MM.1S (cell line): ENCODE measurements at regions not wholly inside any gene's neighbourhood (a gene's known extent, or its start where the extent isn't known, plus 50 kb on each side); places are given as distances from the start of the nearest gene placed in this dataset.

Experiments used
- DNase-seq: peaks from one replicate; pipeline ENCODE4 v3.0.0-alpha.2; 2015
- H2AFZ ChIP-seq: fragments of 300-600 bp; sonication (generic); 2 replicates; pipeline ENCODE4 v1.6.0; 2016; ENCODE audit warnings: antibody characterized with exemption, low read length
- H3F3A ChIP-seq: fragments of 300-600 bp; sonication (generic); 2 replicates; pipeline ENCODE4 v1.6.1; 2016; ENCODE audit warnings: mild to moderate bottlenecking, antibody characterized with exemption, low read length, moderate library complexity, mixed read lengths; ENCODE audit not compliant: insufficient read depth
- H3K27ac ChIP-seq: fragments of 300-600 bp; sonication (generic); 2 replicates; pipeline ENCODE4 v1.5.1; 2016; ENCODE audit warnings: mild to moderate bottlenecking, low read length
- H3K27me3 ChIP-seq: fragments of 300-600 bp; sonication (generic); replicated peaks from 2 replicates; pipeline ENCODE4 v1.6.0; 2016; ENCODE audit warnings: low read length; ENCODE audit not compliant: insufficient read depth
- H3K36me3 ChIP-seq: fragments of 300-600 bp; sonication (generic); replicated peaks from 2 replicates; pipeline ENCODE4 v1.6.1; 2016; ENCODE audit warnings: mild to moderate bottlenecking, low read length, mixed read lengths; ENCODE audit not compliant: insufficient read depth
- H3K4me1 ChIP-seq: fragments of 300-600 bp; sonication (generic); 2 replicates; pipeline ENCODE4 v1.6.1; 2016; ENCODE audit warnings: low read length, mixed read lengths
- H3K4me2 ChIP-seq: fragments of 300-600 bp; sonication (generic); 2 replicates; pipeline ENCODE4 v1.6.0; 2016; ENCODE audit warnings: low read depth, low read length
- H3K4me3 ChIP-seq: fragments of 300-600 bp; sonication (generic); 2 replicates; pipeline ENCODE4 v1.5.1; 2016; ENCODE audit warnings: low read length, mixed read lengths
- H3K79me2 ChIP-seq: fragments of 300-600 bp; sonication (generic); 2 replicates; pipeline ENCODE4 v1.6.1; 2016; ENCODE audit warnings: mixed run types, low read length, mixed read lengths
- H3K9ac ChIP-seq: fragments of 300-600 bp; sonication (generic); 2 replicates; pipeline ENCODE4 v1.6.1; 2016; ENCODE audit warnings: low read length, mixed read lengths
- H3K9me2 ChIP-seq: fragments of 300-600 bp; sonication (generic); replicated peaks from 2 replicates; pipeline ENCODE4 v1.6.1; 2016; ENCODE audit warnings: mild to moderate bottlenecking, low read length, mixed read lengths; ENCODE audit not compliant: insufficient read depth
- H3K9me3 ChIP-seq: fragments of 300-600 bp; sonication (generic); replicated peaks from 2 replicates; pipeline ENCODE4 v1.6.1; 2016; ENCODE audit warnings: mild to moderate bottlenecking, low read length, mixed read lengths; ENCODE audit not compliant: insufficient read depth
- H4K20me1 ChIP-seq: fragments of 300-600 bp; sonication (generic); 2 replicates; pipeline ENCODE4 v1.6.1; 2016; ENCODE audit warnings: mild to moderate bottlenecking, low read length, moderate library complexity, mixed read lengths; ENCODE audit not compliant: insufficient read depth
- EZH2 ChIP-seq: fragments of 300-600 bp; sonication (generic); optimal IDR thresholded peaks from 2 replicates; pipeline ENCODE3; 2017; ENCODE audit warnings: low read depth, mild to moderate bottlenecking, antibody characterized with exemption, low read length, mixed read lengths
- EZH2phosphoT487 ChIP-seq: fragments of 300-600 bp; sonication (generic); IDR thresholded peaks from 2 replicates; pipeline ENCODE4 v1.6.1; 2018; ENCODE audit warnings: antibody characterized with exemption, low read length
- TF ChIP-seq, protein P1 (sequence below): fragments of 300-600 bp; sonication (generic); IDR thresholded peaks from 2 replicates; pipeline ENCODE4 v1.5.1; 2016; ENCODE audit warnings: antibody characterized with exemption, low read length, mixed read lengths

- Histone ChIP-seq H3K9ac (no peak overlapping the region), H2AFZ (no peak overlapping the region), H3K36me3 (no peaks in the 10 kb centered on the region), H3K4me3 (no peak overlapping the region), H3F3A (no peaks in the 10 kb centered on the region), H3K27me3 (no peaks in the 10 kb centered on the region), H4K20me1 (no peaks in the 10 kb centered on the region), H3K9me3 (no peaks in the 10 kb centered on the region), H3K9me2 (no peaks in the 10 kb centered on the region), H3K79me2 (no peaks in the 10 kb centered on the region), H3K4me1 (no peaks in the 10 kb centered on the region), H3K27ac (no peak overlapping the region), H3K4me2 (no peak overlapping the region)
- TF ChIP-seq, protein P1, sequence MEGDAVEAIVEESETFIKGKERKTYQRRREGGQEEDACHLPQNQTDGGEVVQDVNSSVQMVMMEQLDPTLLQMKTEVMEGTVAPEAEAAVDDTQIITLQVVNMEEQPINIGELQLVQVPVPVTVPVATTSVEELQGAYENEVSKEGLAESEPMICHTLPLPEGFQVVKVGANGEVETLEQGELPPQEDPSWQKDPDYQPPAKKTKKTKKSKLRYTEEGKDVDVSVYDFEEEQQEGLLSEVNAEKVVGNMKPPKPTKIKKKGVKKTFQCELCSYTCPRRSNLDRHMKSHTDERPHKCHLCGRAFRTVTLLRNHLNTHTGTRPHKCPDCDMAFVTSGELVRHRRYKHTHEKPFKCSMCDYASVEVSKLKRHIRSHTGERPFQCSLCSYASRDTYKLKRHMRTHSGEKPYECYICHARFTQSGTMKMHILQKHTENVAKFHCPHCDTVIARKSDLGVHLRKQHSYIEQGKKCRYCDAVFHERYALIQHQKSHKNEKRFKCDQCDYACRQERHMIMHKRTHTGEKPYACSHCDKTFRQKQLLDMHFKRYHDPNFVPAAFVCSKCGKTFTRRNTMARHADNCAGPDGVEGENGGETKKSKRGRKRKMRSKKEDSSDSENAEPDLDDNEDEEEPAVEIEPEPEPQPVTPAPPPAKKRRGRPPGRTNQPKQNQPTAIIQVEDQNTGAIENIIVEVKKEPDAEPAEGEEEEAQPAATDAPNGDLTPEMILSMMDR: no peak
- TF ChIP-seq EZH2: no peak
- DNase-seq: no peak
These were observed 407.4 kb downstream of the DMAC1 start for GRCh38 chr9:7392148-7392547.

- Histone ChIP-seq H3K4me2 (no peak overlapping the region), H3K4me1 (no peaks in the 10 kb centered on the region), H3K9me2 (no peaks in the 10 kb centered on the region), H3K4me3 (no peak overlapping the region), H3K27ac (no peak overlapping the region), H2AFZ (no peak overlapping the region), H4K20me1 (no peaks in the 10 kb centered on the region), H3K27me3 (no peaks in the 10 kb centered on the region), H3F3A (no peaks in the 10 kb centered on the region), H3K36me3 (no peaks in the 10 kb centered on the region), H3K9ac (no peak overlapping the region), H3K9me3 (no peaks in the 10 kb centered on the region), H3K79me2 (no peaks in the 10 kb centered on the region)
- DNase-seq: no peak
- TF ChIP-seq, protein P1: no peak
- TF ChIP-seq EZH2phosphoT487 (no peak), EZH2 (no peak)
These were observed 410.8 kb downstream of the DMAC1 start for GRCh38 chr9:7388755-7389154.

DNA sequence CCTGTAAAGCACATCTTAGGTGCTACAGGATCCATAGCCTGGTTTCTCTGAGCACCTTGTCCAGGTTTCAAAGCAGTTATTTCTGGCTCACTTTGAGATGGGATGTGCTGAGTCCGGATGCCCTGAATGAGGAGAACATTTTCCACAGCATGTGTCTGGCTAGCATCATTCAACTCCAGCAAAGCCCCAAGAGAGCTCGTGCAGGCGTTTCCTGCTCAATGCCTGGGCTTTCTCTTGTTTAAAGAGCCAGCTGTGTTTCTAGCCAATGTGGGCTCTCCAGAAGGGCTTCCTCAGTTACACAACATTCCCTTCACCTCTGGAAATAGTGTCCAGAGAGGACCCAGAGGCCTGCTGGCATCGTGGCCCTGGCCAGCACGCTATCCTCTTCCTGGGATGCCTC, 411.7 kb downstream of the DMAC1 start:
- TF ChIP-seq EZH2phosphoT487 (no peak), EZH2 (no peak)
- TF ChIP-seq, protein P1: no peak
- no peaks in the 10 kb centered on the region for H3K27me3 ChIP-seq

DNA sequence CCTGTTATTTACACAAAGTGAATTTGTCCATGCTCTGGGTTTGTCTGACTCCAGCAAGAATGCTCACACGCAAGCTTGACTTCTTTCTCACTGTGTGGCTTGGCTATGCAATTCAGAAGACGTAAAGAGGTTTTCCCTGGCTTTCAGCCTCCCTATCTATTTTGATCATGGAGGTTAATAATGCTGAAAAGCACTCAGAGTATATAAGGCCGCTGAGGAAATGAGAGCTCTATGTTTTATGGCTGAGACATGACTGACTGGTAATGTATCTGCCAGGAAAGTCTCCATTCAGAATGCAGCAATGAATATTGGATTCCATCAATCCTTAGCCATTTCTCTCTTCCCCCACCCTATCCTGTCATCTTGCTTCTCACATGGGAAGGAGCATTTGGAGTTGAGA, 417.3 kb downstream of the DMAC1 start:
- no peaks in the 10 kb centered on the region for H3K27me3 ChIP-seq
- no peaks in the 10 kb centered on the region for H3K9me2 ChIP-seq

More for the DNA sequence above, 411.7 kb downstream of the DMAC1 start:
- no peaks in the 10 kb centered on the region for H3F3A ChIP-seq
- no peak overlapping the region for H3K4me2 ChIP-seq
- H3K79me2 ChIP-seq: no peaks in the 10 kb centered on the region
- no peak for DNase-seq
- no peak overlapping the region for H2AFZ ChIP-seq
- no peaks in the 10 kb centered on the region for H3K36me3 ChIP-seq
- H3K9me2 ChIP-seq: no peaks in the 10 kb centered on the region
- no peak overlapping the region for H3K27ac ChIP-seq
- no peak overlapping the region for H3K9ac ChIP-seq
- no peaks in the 10 kb centered on the region for H3K9me3 ChIP-seq
- H3K4me3 ChIP-seq: no peak overlapping the region
- no peaks in the 10 kb centered on the region for H4K20me1 ChIP-seq
- H3K4me1 ChIP-seq: no peaks in the 10 kb centered on the region

More for the DNA sequence above, 417.3 kb downstream of the DMAC1 start:
- H2AFZ ChIP-seq: no peak overlapping the region
- no peaks in the 10 kb centered on the region for H3K4me1 ChIP-seq
- H4K20me1 ChIP-seq: no peaks in the 10 kb centered on the region
- no peak overlapping the region for H3K27ac ChIP-seq
- H3F3A ChIP-seq: no peaks in the 10 kb centered on the region
- no peak for DNase-seq
- no peaks in the 10 kb centered on the region for H3K36me3 ChIP-seq
- TF ChIP-seq EZH2 (no peak), EZH2phosphoT487 (no peak)
- TF ChIP-seq, protein P1: no peak
- H3K79me2 ChIP-seq: no peaks in the 10 kb centered on the region
- H3K4me2 ChIP-seq: no peak overlapping the region
- H3K9ac ChIP-seq: no peak overlapping the region
- no peaks in the 10 kb centered on the region for H3K9me3 ChIP-seq
- no peak overlapping the region for H3K4me3 ChIP-seq
